HG03060 (cell line): ENCODE measurements at regions not wholly inside any gene's neighbourhood (a gene's known extent, or its start where the extent isn't known, plus 50 kb on each side); places are given as distances from the start of the nearest gene placed in this dataset.
"Not testable (repeated sequence)": the region's sequence is repeated elsewhere in the genome, so short reads cannot be mapped to it uniquely, and the experiment has no call there.

Experiments used
- ATAC-seq: cut with Tn5 transposase; IDR thresholded peaks from one replicate; pipeline ENCODE4 v1.9.1; 2021; ENCODE audit warnings: low read depth, moderate number of reproducible peaks; ENCODE audit not compliant: unreplicated experiment

GRCh38 chr12:76653342-76653741 is 93.8 kb upstream of the OSBPL8 start:
- ATAC-seq = no peak

- ATAC-seq = no peak
Observed at GRCh38 chr12:76664731-76665130, 99.2 kb upstream of the ZDHHC17 start.

- no peak for ATAC-seq
Observed at GRCh38 chr12:76666290-76666835, 97.6 kb upstream of the ZDHHC17 start.

GRCh38 chr12:76669981-76670380 is 93.9 kb upstream of the ZDHHC17 start:
- no peak for ATAC-seq

DNA sequence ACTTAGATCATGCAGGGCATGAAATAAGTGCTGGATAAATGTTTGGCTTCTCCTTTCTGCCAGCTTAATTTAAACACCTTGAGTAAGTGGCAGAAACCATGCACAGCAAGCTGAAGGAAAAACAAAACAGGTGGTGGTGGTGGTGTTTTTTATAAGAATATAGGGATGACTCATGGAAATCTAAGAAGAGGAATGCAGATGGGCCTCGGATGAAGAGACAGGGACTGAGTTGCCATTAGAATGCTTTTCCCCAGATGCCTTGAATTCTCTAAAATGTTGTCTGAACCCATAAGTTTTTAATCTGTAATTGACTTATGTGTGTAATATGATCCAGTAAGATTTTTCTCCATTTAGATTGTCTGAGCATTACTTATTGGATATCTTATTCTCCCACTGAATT is 93.1 kb upstream of the ZDHHC17 start:
- no peak for ATAC-seq

GRCh38 chr12:76674669-76675315 is 89.1 kb upstream of the ZDHHC17 start:
- ATAC-seq = no peak

- ATAC-seq = not testable (repeated sequence)
Observed at GRCh38 chr12:76676261-76676660, 87.7 kb upstream of the ZDHHC17 start.

- ATAC-seq = no peak
Observed at GRCh38 chr12:76678992-76679391, 84.9 kb upstream of the ZDHHC17 start.

GRCh38 chr12:76679778-76680177 is 84.1 kb upstream of the ZDHHC17 start:
- ATAC-seq = no peak

- ATAC-seq = no peak
Observed at GRCh38 chr12:76680940-76681339, 83.0 kb upstream of the ZDHHC17 start.

DNA sequence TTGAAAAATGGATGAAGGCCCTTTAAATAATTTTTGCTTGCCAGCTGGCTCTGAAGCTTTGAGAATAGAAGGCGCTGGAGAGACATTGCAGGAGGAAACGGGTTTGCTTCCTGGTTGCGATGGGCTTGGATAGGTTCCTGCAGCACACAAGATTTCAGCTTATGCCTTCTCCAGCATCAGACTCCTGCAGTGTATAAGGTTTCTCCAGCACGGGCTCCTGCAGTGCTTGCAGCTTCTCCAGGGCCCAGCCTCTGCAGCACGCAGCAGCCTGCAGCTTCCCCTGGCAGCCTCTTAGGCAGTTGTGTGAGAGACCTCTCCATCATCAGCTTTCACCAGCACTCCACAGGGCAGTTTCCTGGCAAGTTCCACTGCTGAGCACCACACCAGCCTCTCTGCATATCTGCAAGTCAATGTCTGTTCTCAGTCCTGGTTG is 78.7 kb upstream of the ZDHHC17 start:
- ATAC-seq = no peak

DNA sequence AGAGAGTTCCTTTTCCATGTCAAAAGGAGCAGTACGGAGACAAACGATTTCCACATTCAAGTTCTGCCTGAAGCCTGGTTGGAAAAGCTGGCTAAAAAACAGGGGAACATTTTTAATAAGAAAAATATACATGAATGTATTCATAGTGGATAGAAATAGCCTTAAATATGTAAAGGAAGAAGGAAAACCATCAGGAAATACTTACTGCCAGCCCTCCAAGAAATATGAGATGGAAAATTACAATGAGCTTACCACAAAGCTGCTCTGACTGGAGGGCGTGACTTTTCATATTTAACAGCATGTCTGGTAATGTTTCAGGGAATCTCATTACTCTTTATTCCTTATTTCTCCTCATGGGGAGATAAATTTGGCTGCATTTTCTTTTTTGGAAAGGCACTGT is 75.9 kb upstream of the ZDHHC17 start:
- ATAC-seq = no peak

- ATAC-seq = no peak
Observed at GRCh38 chr12:76688631-76689030, 75.3 kb upstream of the ZDHHC17 start.

- ATAC-seq = no peak
Observed at GRCh38 chr12:76690921-76691700, 72.8 kb upstream of the ZDHHC17 start.

DNA sequence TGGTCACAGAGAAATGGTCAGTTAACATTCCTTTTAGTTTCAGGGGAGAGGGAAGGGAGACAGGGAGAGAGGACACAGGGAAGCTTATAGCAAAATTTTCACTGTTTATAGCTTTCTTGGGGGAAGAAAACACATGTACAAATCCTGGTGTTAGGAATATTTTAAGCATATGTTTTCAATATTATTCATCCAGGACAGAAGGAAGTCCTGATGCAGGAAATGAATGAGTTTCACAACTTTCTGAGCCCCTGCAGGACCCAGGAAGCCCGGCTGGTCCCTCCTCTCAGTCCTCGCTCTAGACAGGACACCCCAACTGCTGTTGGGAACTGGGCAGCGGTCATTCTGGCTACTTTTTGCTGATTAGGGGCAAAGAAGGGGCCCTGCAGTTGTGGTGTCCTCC is 71.1 kb upstream of the ZDHHC17 start:
- no peak for ATAC-seq

- ATAC-seq = no peak
Observed at GRCh38 chr12:76694369-76694768, 69.5 kb upstream of the ZDHHC17 start.

DNA sequence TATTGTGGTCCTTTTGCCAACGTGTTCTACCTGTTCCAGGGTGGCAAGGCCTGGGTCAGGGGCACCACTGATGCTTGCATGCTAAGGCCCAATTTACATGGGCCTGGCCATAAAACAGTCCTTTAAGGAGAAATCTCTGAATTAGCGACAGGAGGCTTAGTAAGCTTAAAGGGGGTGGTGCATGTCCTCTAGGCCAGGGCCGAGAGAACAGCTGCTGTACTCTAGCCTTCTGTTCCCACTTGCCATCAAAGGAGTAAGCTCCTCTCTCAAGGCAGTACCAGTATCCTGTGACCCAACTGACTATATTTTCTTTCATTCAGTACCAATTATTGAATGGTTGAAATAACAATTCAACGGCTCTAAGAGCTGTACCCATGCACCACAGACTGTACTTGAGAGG is 67.7 kb upstream of the ZDHHC17 start:
- ATAC-seq = no peak

- ATAC-seq = no peak
Observed at GRCh38 chr12:76697849-76698248, 66.1 kb upstream of the ZDHHC17 start.

- no peak for ATAC-seq
Observed at GRCh38 chr12:76698316-76698715, 65.6 kb upstream of the ZDHHC17 start.

- no peak for ATAC-seq
Observed at GRCh38 chr12:76698966-76699365, 64.9 kb upstream of the ZDHHC17 start.

DNA sequence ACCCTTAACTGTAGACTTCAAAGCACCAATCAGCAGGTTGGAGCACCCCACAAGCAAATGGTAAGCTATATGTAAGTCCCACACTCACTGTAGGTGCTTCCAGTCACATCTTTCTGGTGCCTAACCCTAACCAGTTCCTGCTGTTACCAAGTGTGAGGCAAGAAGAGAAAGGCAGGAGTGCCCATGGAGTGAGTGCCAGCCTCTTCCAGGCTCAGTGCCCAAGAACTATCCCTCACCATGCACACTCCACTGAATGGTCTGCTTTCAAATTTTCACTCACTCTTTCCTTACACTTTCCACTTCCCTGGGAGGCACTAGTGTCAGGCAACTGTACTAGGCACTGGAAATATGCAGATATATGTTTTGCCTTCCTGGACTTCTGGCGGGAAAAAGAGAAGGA is 62.2 kb upstream of the ZDHHC17 start:
- no peak for ATAC-seq

DNA sequence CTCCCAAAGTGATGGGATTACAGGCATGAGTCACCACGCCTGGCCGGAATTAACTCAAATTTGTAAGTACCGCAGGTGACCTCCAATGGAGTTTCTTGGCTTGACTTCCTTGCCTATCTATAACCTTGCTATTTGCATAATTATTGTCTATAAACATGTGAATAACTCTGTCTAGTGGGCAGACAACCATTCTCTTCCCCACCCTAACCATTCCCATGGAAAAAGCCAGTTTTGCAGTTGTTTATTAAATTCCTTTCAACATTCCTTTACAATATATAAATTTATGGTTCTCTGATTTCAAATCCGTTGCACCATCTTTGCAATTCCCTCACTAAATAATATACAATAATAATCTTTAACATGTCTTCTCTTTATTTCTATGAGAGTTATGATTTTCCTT is 61.0 kb upstream of the ZDHHC17 start:
- no peak for ATAC-seq
